K562 (cell line): ENCODE measurements at regions not wholly inside any gene's neighbourhood (a gene's known extent, or its start where the extent isn't known, plus 50 kb on each side); places are given as distances from the start of the nearest gene placed in this dataset.

Experiments
- ATAC-seq: fragments of 200-7000 bp; cut with Tn5 transposase; 3 replicates; pipeline ENCODE4 v1.9.1; 2020; ENCODE audit warnings: moderate library complexity
- BruUV-seq: library from RNA; stranded (reverse); fragments of 400-500 nt; replicated peaks from 2 replicates; lab custom pipeline; 2021; lab: Mats Ljungman, UMichigan
- CTCF ChIA-PET: fragments of 300-600 bp; formaldehyde crosslinking; extraction: SDS; loops from one replicate; lab custom pipeline; 2021; ENCODE audit warnings: low intra/inter-chr PET ratio; lab: Yijun Ruan, JAX
- POLR2A ChIA-PET: fragments of 300-600, 350-650 bp; sonication (Branson Sonifier 250); formaldehyde crosslinking; extraction: SDS; loops from one replicate; lab custom pipeline; 2021; ENCODE audit warnings: antibody characterized with exemption, inconsistent platforms; lab: Yijun Ruan, JAX
- DNase-seq, 4 experiments: peaks; one replicate each; pipeline versions ENCODE4 v3.0.0 to v3.0.0-alpha.2; 2011 to 2018; ENCODE audit warnings: low spot score in 3 of 4, mixed read lengths in 3 of 4; ENCODE audit errors: extremely low read depth in 1 of 4
- FAIRE-seq: peaks from 2 replicates; lab custom pipeline; 2011; peaks lifted over from hg19 to GRCh38; lab: Jason Lieb, UNC
- H2AFZ ChIP-seq: 2 replicates; pipeline ENCODE4 v1.6.0; 2011; ENCODE audit warnings: low read depth, low read length, control low read depth, inconsistent platforms
- H3K27ac ChIP-seq: fragments of 200-600 bp; 3 replicates; pipeline ENCODE4 v1.8.0; 2011; ENCODE audit warnings: low read depth, mild to moderate bottlenecking, control low read depth, inconsistent platforms, low read length, moderate library complexity, mixed read lengths; ENCODE audit errors: extremely low read depth
- H3K27me3 ChIP-seq, 2 experiments: fragments of 300-600 bp in 1 of 2; 2 replicates in 1 of 2; 3 replicates in 1 of 2; pipeline versions ENCODE4 v1.6.0 to v1.8.0; 2011; ENCODE audit warnings: inconsistent platforms in 2 of 2, low read length in 2 of 2, mild to moderate bottlenecking in 1 of 2, mixed read lengths in 1 of 2, moderate library complexity in 1 of 2; ENCODE audit not compliant: control insufficient read depth in 2 of 2, insufficient read depth in 2 of 2
- H3K36me3 ChIP-seq: fragments of 300-600 bp; 3 replicates; pipeline ENCODE4 v1.8.0; 2011; ENCODE audit warnings: mild to moderate bottlenecking, low read length, inconsistent platforms; ENCODE audit not compliant: control insufficient read depth, insufficient read depth
- H3K4me1 ChIP-seq, 2 experiments: fragments of 200-600 bp in 1 of 2; replicated peaks in 1 of 2; 2 replicates in 1 of 2; 3 replicates in 1 of 2; pipeline versions ENCODE4 v1.5.1 to v1.8.0; 2011; ENCODE audit warnings: inconsistent platforms in 2 of 2, low read length in 2 of 2, mild to moderate bottlenecking in 1 of 2, mixed read lengths in 1 of 2, moderate library complexity in 1 of 2; ENCODE audit not compliant: control insufficient read depth in 2 of 2, insufficient read depth in 2 of 2
- H3K4me2 ChIP-seq: 2 replicates; pipeline ENCODE4 v1.6.1; 2011; ENCODE audit warnings: low read length, control low read depth, inconsistent platforms, mixed read lengths; ENCODE audit not compliant: insufficient read depth
- H3K4me3 ChIP-seq: fragments of 200-600 bp; sonication (generic), shearing (Covaris generic); 2 replicates; pipeline ENCODE4 v1.5.1; 2016; ENCODE audit warnings: control low read depth, inconsistent platforms
- H3K79me2 ChIP-seq: fragments of 200-600 bp; 3 replicates; pipeline ENCODE4 v1.8.0; 2011; ENCODE audit warnings: low read length, inconsistent platforms; ENCODE audit not compliant: control insufficient read depth, insufficient read depth
- H3K9ac ChIP-seq, 2 experiments: 2 replicates each; pipeline versions ENCODE4 v1.6.0 to v1.6.1; 2011; ENCODE audit warnings: low read depth in 2 of 2, low read length in 2 of 2, control low read depth in 1 of 2, inconsistent platforms in 1 of 2, mild to moderate bottlenecking in 1 of 2, mixed read lengths in 1 of 2; ENCODE audit not compliant: insufficient read depth in 1 of 2
- H3K9me1 ChIP-seq: one replicate; pipeline ENCODE4 v1.6.0; 2011; ENCODE audit warnings: inconsistent platforms, mild to moderate bottlenecking, low read length, moderate library complexity; ENCODE audit not compliant: control insufficient read depth, insufficient read depth
- H3K9me3 ChIP-seq: replicated peaks from 2 replicates; pipeline ENCODE4 v1.5.1; 2011; ENCODE audit warnings: low read depth, low read length, inconsistent platforms; ENCODE audit not compliant: control insufficient read depth, insufficient read depth
- H4K20me1 ChIP-seq: replicated peaks from 2 replicates; pipeline ENCODE4 v1.6.1; 2011; ENCODE audit warnings: low read length, inconsistent platforms, mixed read lengths; ENCODE audit not compliant: control insufficient read depth, insufficient read depth
- CBX1 ChIP-seq: sonication (generic); IDR thresholded peaks from 2 replicates; pipeline ENCODE4 v1.6.1; 2016; ENCODE audit warnings: antibody characterized with exemption, low read depth, mild to moderate bottlenecking
- CLOCK ChIP-seq: fragments of 250-450 bp; sonication (Bioruptor Pico); IDR thresholded peaks from 2 replicates; pipeline ENCODE4 v1.4.0; 2020; ENCODE audit warnings: mild to moderate bottlenecking, moderate library complexity, borderline replicate concordance
- FOXP4 ChIP-seq: sonication (generic); formaldehyde crosslinking; IDR thresholded peaks from 2 replicates; pipeline ENCODE4 v1.8.0; 2022; ENCODE audit warnings: mild to moderate bottlenecking, missing genetic modification reagents, borderline replicate concordance
- HOXB6 ChIP-seq: fragments of 250-450 bp; sonication (Bioruptor Pico); IDR thresholded peaks from 2 replicates; pipeline ENCODE4 v1.5.1; 2022; ENCODE audit warnings: mild to moderate bottlenecking, borderline replicate concordance
- POLR3A ChIP-seq: IDR thresholded peaks from 2 replicates; pipeline ENCODE4 v1.6.1; 2011; ENCODE audit warnings: borderline replicate concordance, mild to moderate bottlenecking, moderate library complexity; ENCODE audit not compliant: insufficient read length, insufficient read depth; ENCODE audit errors: extremely low read depth
- RBM25 ChIP-seq: fragments of 200-400 bp; formaldehyde crosslinking; IDR thresholded peaks from 2 replicates; pipeline ENCODE4 v1.6.1; 2018; ENCODE audit warnings: low read length, low read depth, moderate library complexity; ENCODE audit not compliant: severe bottlenecking
- U2AF2 ChIP-seq: fragments of 200-400 bp; formaldehyde crosslinking; optimal IDR thresholded peaks from 2 replicates; pipeline ENCODE3; 2017; ENCODE audit warnings: low read depth, mild to moderate bottlenecking, low read length
- ZBTB5 ChIP-seq: fragments of 450-650 bp; IDR thresholded peaks from 2 replicates; pipeline ENCODE4 v1.6.1; 2017; ENCODE audit warnings: antibody characterized with exemption
- WGBS: fragments of 100-300 bp; shearing (Covaris generic); methylation state at CpG from one replicate; pipeline ENCODE4 v1.1.6; 2016; ENCODE audit warnings: low coverage, mixed read lengths; ENCODE audit not compliant: insufficient coverage; ENCODE audit errors: missing lambda C conversion rate; 5-methylcytosine and 5-hydroxymethylcytosine counted together
- in situ Hi-C: fragments of 300-500 bp; cut with MboI; formaldehyde crosslinking; loops from 4 replicates; pipeline ENCODE4 v1.15.0; 2018; ENCODE audit warnings: inconsistent platforms, mixed read lengths
- intact Hi-C: fragments of 100-400 bp; cut with micrococcal nuclease; formaldehyde crosslinking; loops from 2 replicates; pipeline ENCODE4 v1.14.2; 2022

GRCh38 chr20:46828471-46828870, 66.2 kb upstream of the EYA2 start:
- intact Hi-C loops (no loop called here), in situ Hi-C loops (no loop called here)
- Histone ChIP-seq H2AFZ (no peak overlapping the region), H3K36me3 (no peaks in the 10 kb centered on the region), H3K27me3 (peaks cover under 1 to 16% of the 10 kb centered on the region in 2 experiments; a peak in 3 of 5 replicates), H3K79me2 (no peaks in the 10 kb centered on the region), H3K4me3 (no peak overlapping the region), H3K4me2 (no peak overlapping the region), H3K27ac (no peak overlapping the region), H3K9me1 (no peaks in the 10 kb centered on the region), H3K9ac (no peak overlapping the region), H3K4me1 (no peaks in the 10 kb centered on the region), H4K20me1 (no peaks in the 10 kb centered on the region; the same call in 1 of the 2 replicates), H3K9me3 (no peaks in the 10 kb centered on the region)
- ATAC-seq (no peak), FAIRE-seq (no peak), DNase-seq (no peak)
- BruUV-seq: no TSS peak
- TF ChIP-seq CBX1 (no peak), POLR3A (no peak), ZBTB5 (no peak), CLOCK (CRISPR knock-in tag) (no peak), RBM25 (peak; percentile 41), HOXB6 (no peak), U2AF2 (no peak), FOXP4 (CRISPR knock-in tag) (no peak)
- ChIA-PET POLR2A (no interaction called here), CTCF (no interaction called here)
- WGBS: 3% methylated on average over 2 of the region's 2 CpGs
